K562 (cell line): ENCODE measurements at regions not wholly inside any gene's neighbourhood (a gene's known extent, or its start where the extent isn't known, plus 50 kb on each side); places are given as distances from the start of the nearest gene placed in this dataset.

Experiments used
- ARID2 ChIP-seq: fragments of 450-650 bp; IDR thresholded peaks from 2 replicates; pipeline ENCODE4 v1.6.1; 2017; ENCODE audit warnings: antibody characterized with exemption, mild to moderate bottlenecking
- ARID3A ChIP-seq: IDR thresholded peaks from 2 replicates; pipeline ENCODE4 v1.6.1; 2012; ENCODE audit warnings: low read depth, low read length, improper control_type of control experiment, borderline replicate concordance
- ASH1L ChIP-seq: fragments of 450-650 bp; IDR thresholded peaks from 2 replicates; pipeline ENCODE4 v1.6.1; 2018; ENCODE audit warnings: borderline replicate concordance, mild to moderate bottlenecking, low read depth; ENCODE audit not compliant: partially characterized antibody
- ATF4 ChIP-seq: fragments of 450-650 bp; formaldehyde crosslinking; IDR thresholded peaks from 2 replicates; pipeline ENCODE4 v1.4.0; 2022; ENCODE audit warnings: mild to moderate bottlenecking, moderate library complexity
- CEBPB ChIP-seq: fragments of 450-650 bp; IDR thresholded peaks from 2 replicates; pipeline ENCODE4 v1.6.1; 2016; ENCODE audit warnings: missing genetic modification characterization, missing compliant biosample characterization
- CHD1 ChIP-seq: fragments of 200-600 bp; sonication (generic); IDR thresholded peaks from one replicate; pipeline ENCODE4 v1.6.1; 2012; ENCODE audit warnings: mild to moderate bottlenecking, moderate library complexity, low read length, inconsistent platforms
- COPS2 ChIP-seq: fragments of 450-650 bp; conservative IDR thresholded peaks from 2 replicates; pipeline ENCODE4 v1.6.1; 2016; ENCODE audit warnings: mild to moderate bottlenecking, moderate library complexity
- FOXP1 ChIP-seq: sonication (generic); formaldehyde crosslinking; IDR thresholded peaks from 2 replicates; pipeline ENCODE4 v1.8.0; 2022; ENCODE audit warnings: mild to moderate bottlenecking, missing genetic modification reagents
- GTF2A2 ChIP-seq: IDR thresholded peaks from 2 replicates; pipeline ENCODE4 v1.6.1; 2016; ENCODE audit warnings: mild to moderate bottlenecking, missing genetic modification characterization, missing compliant biosample characterization
- ILK ChIP-seq: fragments of 450-650 bp; IDR thresholded peaks from 2 replicates; pipeline ENCODE4 v1.6.1; 2016; ENCODE audit warnings: missing genetic modification characterization, low read depth, mild to moderate bottlenecking, missing compliant biosample characterization, moderate library complexity, borderline replicate concordance
- KAT2B ChIP-seq: IDR thresholded peaks from one replicate; pipeline ENCODE4 v1.6.1; 2012; ENCODE audit warnings: low read depth, mild to moderate bottlenecking, control low read depth, inconsistent platforms, low read length, moderate library complexity
- KDM4B ChIP-seq, 2 experiments: fragments of 450-650 bp in 1 of 2; sonication (generic) in 1 of 2; IDR thresholded peaks; 2 replicates each; pipeline ENCODE4 v1.6.1; 2016 to 2017; ENCODE audit warnings: borderline replicate concordance in 2 of 2, antibody characterized with exemption in 1 of 2, low read depth in 1 of 2, mild to moderate bottlenecking in 1 of 2
- MCM5 ChIP-seq: fragments of 450-650 bp; IDR thresholded peaks from 2 replicates; pipeline ENCODE4 v1.6.1; 2016; ENCODE audit warnings: low read depth
- MLX ChIP-seq, 2 experiments: fragments of 450-650 bp in 1 of 2; sonication (generic) in 1 of 2; formaldehyde crosslinking; conservative IDR thresholded peaks; 2 replicates each; pipeline versions ENCODE4 v1.4.0 to v1.8.1; 2020 to 2022; ENCODE audit warnings: mild to moderate bottlenecking in 1 of 2, missing genetic modification reagents in 1 of 2
- NFE2 ChIP-seq: IDR thresholded peaks from 2 replicates; pipeline ENCODE4 v1.6.1; 2014; ENCODE audit warnings: antibody characterized with exemption, low read depth
- PURB ChIP-seq: sonication (generic); formaldehyde crosslinking; IDR thresholded peaks from 2 replicates; pipeline ENCODE4 v1.9.0; 2021; ENCODE audit warnings: low read depth, mild to moderate bottlenecking, missing genetic modification reagents
- SFPQ ChIP-seq: fragments of 200-400 bp; formaldehyde crosslinking; IDR thresholded peaks from 2 replicates; pipeline ENCODE4 v1.6.1; 2017; ENCODE audit warnings: mild to moderate bottlenecking, low read depth, low read length, moderate library complexity
- SMAD1 ChIP-seq: fragments of 150-350 bp; IDR thresholded peaks from 2 replicates; pipeline ENCODE4 v1.6.1; 2014; ENCODE audit warnings: low read length, low read depth; ENCODE audit not compliant: partially characterized antibody
- TCF3 ChIP-seq: sonication (generic); formaldehyde crosslinking; IDR thresholded peaks from 2 replicates; pipeline ENCODE4 v1.4.0; 2020; ENCODE audit warnings: mild to moderate bottlenecking, missing genetic modification reagents
- ZBTB1 ChIP-seq: sonication (generic); formaldehyde crosslinking; IDR thresholded peaks from 2 replicates; pipeline ENCODE4 v1.8.1; 2023; ENCODE audit warnings: missing genetic modification reagents, low read depth, mild to moderate bottlenecking, borderline replicate concordance
- ZNF217 ChIP-seq: sonication (generic); formaldehyde crosslinking; IDR thresholded peaks from 2 replicates; pipeline ENCODE4 v1.8.0; 2022; ENCODE audit warnings: mild to moderate bottlenecking, missing genetic modification reagents
- ZNF263 ChIP-seq: sonication (generic); formaldehyde crosslinking; IDR thresholded peaks from 2 replicates; pipeline ENCODE4 v1.8.0; 2022; ENCODE audit warnings: mild to moderate bottlenecking, missing genetic modification reagents, borderline replicate concordance
- ZNF3 ChIP-seq: fragments of 250-450 bp; sonication (Bioruptor Pico); IDR thresholded peaks from 2 replicates; pipeline ENCODE4 v1.5.0; 2021; ENCODE audit warnings: mild to moderate bottlenecking, moderate library complexity
- ZNF79 ChIP-seq: fragments of 250-450 bp; sonication (Bioruptor Pico); IDR thresholded peaks from 2 replicates; pipeline ENCODE4 v1.4.0; 2020; ENCODE audit warnings: low read depth, mild to moderate bottlenecking, moderate library complexity

GRCh38 chr2:12059616-12060441 lies 313.4 kb downstream of the LPIN1 start (continued):
- TF ChIP-seq ATF4 (CRISPR knock-in tag) (no peak), ZBTB1 (CRISPR knock-in tag) (no peak), CEBPB (tag) (peak; percentile 90), KDM4B (IDR thresholded peaks at IDR 0.05; ENCODE audit: borderline replicate concordance in 2 of 2, low read depth in 1 of 2) (no peak), MLX (CRISPR knock-in tag; conservative IDR thresholded peaks at IDR 0.05) (no peak), ASH1L (no peak), KAT2B (no peak), NFE2 (0 out of 2 replicates have a peak, but pooled peaks have one; percentile 24), ARID2 (no peak), ZNF3 (CRISPR knock-in tag) (no peak), GTF2A2 (tag) (no peak), ZNF263 (no peak), SMAD1 (no peak), PURB (CRISPR knock-in tag) (no peak), COPS2 (no peak), ARID3A (0 out of 2 replicates have a peak, but pooled peaks have one; percentile 44), ZNF217 (no peak), FOXP1 (no peak), MCM5 (no peak), ZNF79 (no peak), ILK (tag) (no peak), TCF3 (CRISPR knock-in tag) (peak; percentile 90), CHD1 (no peak), SFPQ (no peak)
